HepG2 (cell line): ENCODE measurements at regions not wholly inside any gene's neighbourhood (a gene's known extent, or its start where the extent isn't known, plus 50 kb on each side); places are given as distances from the start of the nearest gene placed in this dataset.

Experiments
- EZH2 ChIP-seq: conservative IDR thresholded peaks from 2 replicates; pipeline ENCODE4 v1.6.1; 2012; ENCODE audit warnings: mild to moderate bottlenecking, low read depth, low read length, moderate library complexity
- HOXA7 ChIP-seq: sonication (generic); formaldehyde crosslinking; IDR thresholded peaks from 2 replicates; pipeline ENCODE4 v1.8.1; 2022; ENCODE audit warnings: mild to moderate bottlenecking, missing genetic modification reagents, moderate library complexity
- KAT2B ChIP-seq: fragments of 150-350 bp; IDR thresholded peaks from 2 replicates; pipeline ENCODE4 v1.6.1; 2014; ENCODE audit warnings: low read depth, low read length, borderline replicate concordance
- NFIC ChIP-seq: IDR thresholded peaks from 2 replicates; pipeline ENCODE4 v1.6.1; 2012; ENCODE audit warnings: mild to moderate bottlenecking, low read length, inconsistent platforms
- PHF20 ChIP-seq: sonication (generic); formaldehyde crosslinking; IDR thresholded peaks from 2 replicates; pipeline ENCODE4 v1.5.0; 2020; ENCODE audit warnings: mild to moderate bottlenecking, missing genetic modification reagents
- PHF8 ChIP-seq: sonication (generic); formaldehyde crosslinking; IDR thresholded peaks from 2 replicates; pipeline ENCODE4 v1.5.0; 2020; ENCODE audit warnings: missing genetic modification reagents
- POLR2A ChIP-seq, 2 experiments: IDR thresholded peaks; 2 replicates each; pipeline ENCODE4 v1.6.1; 2011; ENCODE audit warnings: low read depth in 2 of 2, low read length in 2 of 2, mild to moderate bottlenecking in 1 of 2, moderate library complexity in 1 of 2; ENCODE audit not compliant: insufficient read depth in 1 of 2
- ZMYM4 ChIP-seq: sonication (generic); formaldehyde crosslinking; IDR thresholded peaks from 2 replicates; pipeline ENCODE4 v1.8.1; 2023; ENCODE audit warnings: mild to moderate bottlenecking, missing genetic modification reagents
- TF ChIP-seq, protein P1 (sequence below): sonication (generic); formaldehyde crosslinking; IDR thresholded peaks from 2 replicates; pipeline ENCODE4 v1.5.1; 2020; ENCODE audit warnings: missing genetic modification reagents, mild to moderate bottlenecking, borderline replicate concordance

DNA sequence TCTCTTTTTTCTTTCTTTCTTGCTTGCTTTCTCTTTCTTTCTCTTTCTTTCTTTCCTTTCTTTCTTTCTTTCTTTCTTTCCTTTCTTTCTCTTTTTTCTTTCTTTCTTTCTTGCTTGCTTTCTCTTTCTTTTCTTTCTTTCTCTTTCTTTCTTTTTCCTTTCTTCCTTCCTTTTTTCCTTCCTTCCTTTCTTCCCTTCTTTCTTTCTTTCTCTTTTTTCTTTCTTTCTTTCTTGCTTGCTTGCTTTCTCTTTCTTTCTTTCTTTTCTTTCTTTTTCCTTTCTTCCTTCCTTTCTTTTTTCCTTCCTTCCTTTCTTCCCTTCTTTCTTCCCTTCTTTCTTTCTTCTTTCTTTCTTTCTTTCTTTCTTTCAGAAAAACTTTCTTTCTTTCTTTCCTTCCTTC lies 108.1 kb upstream of the SHOX start:
- TF ChIP-seq, protein P1, sequence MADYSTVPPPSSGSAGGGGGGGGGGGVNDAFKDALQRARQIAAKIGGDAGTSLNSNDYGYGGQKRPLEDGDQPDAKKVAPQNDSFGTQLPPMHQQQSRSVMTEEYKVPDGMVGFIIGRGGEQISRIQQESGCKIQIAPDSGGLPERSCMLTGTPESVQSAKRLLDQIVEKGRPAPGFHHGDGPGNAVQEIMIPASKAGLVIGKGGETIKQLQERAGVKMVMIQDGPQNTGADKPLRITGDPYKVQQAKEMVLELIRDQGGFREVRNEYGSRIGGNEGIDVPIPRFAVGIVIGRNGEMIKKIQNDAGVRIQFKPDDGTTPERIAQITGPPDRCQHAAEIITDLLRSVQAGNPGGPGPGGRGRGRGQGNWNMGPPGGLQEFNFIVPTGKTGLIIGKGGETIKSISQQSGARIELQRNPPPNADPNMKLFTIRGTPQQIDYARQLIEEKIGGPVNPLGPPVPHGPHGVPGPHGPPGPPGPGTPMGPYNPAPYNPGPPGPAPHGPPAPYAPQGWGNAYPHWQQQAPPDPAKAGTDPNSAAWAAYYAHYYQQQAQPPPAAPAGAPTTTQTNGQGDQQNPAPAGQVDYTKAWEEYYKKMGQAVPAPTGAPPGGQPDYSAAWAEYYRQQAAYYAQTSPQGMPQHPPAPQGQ (CRISPR knock-in tag), result no peak
- no peak for TF ChIP-seq PHF20 (CRISPR knock-in tag)
- TF ChIP-seq POLR2A (IDR thresholded peaks at IDR 0.05; ENCODE audit: insufficient read depth in 1 of 2, low read depth in 2 of 2, low read length in 2 of 2), result no peak
- no peak for TF ChIP-seq NFIC
- no peak for TF ChIP-seq KAT2B
- TF ChIP-seq EZH2, result no peak
- TF ChIP-seq HOXA7 (CRISPR knock-in tag), result no peak
- no peak for TF ChIP-seq PHF8
- no peak for TF ChIP-seq ZMYM4 (CRISPR knock-in tag)
